ENCODE measurements at regions not wholly inside any gene's neighbourhood (a gene's known extent, or its start where the extent isn't known, plus 50 kb on each side); places are given as distances from the start of the nearest gene placed in this dataset.

- peak; percentile 37 to 40 for DNase-seq (ENCODE audit: low read depth in 2 of 2)
Observed at GRCh38 chr15:77821188-77821958, 188.7 kb upstream of the LINGO1 start.

GRCh38 chr15:77819851-77820728 is 187.4 kb upstream of the LINGO1 start:
- DNase-seq (ENCODE audit: low read depth in 2 of 2), result no peak

- no peak for DNase-seq (ENCODE audit: low read depth in 2 of 2)
Observed at GRCh38 chr15:77819048-77819850, 186.5 kb upstream of the LINGO1 start.

GRCh38 chr15:77818484-77819047 is 185.9 kb upstream of the LINGO1 start:
- DNase-seq (ENCODE audit: low read depth in 2 of 2), result no peak

- DNase-seq (ENCODE audit: low read depth in 2 of 2), result no peak
Observed at GRCh38 chr15:77817434-77817833, 184.7 kb upstream of the LINGO1 start.

GRCh38 chr15:77816983-77817382 is 184.3 kb upstream of the LINGO1 start:
- DNase-seq (ENCODE audit: low read depth in 2 of 2), result no peak

GRCh38 chr15:77815015-77815414 is 182.3 kb upstream of the LINGO1 start:
- no peak for DNase-seq (ENCODE audit: low read depth in 2 of 2)

- DNase-seq (ENCODE audit: low read depth in 2 of 2), result no peak
Observed at GRCh38 chr15:77812664-77813063, 180.0 kb upstream of the LINGO1 start.

- no peak for DNase-seq (ENCODE audit: low read depth in 2 of 2)
Observed at GRCh38 chr15:77811270-77811669, 178.6 kb upstream of the LINGO1 start.

GRCh38 chr15:77810130-77810571 is 177.4 kb upstream of the LINGO1 start:
- no peak for DNase-seq (ENCODE audit: low read depth in 2 of 2)

- DNase-seq (ENCODE audit: low read depth in 2 of 2), result no peak
Observed at GRCh38 chr15:77808581-77809177, 176.0 kb upstream of the LINGO1 start.

GRCh38 chr15:77808075-77808474 is 175.4 kb upstream of the LINGO1 start:
- no peak for DNase-seq (ENCODE audit: low read depth in 2 of 2)

- no peak for DNase-seq (ENCODE audit: low read depth in 2 of 2)
Observed at GRCh38 chr15:77807611-77808010, 174.9 kb upstream of the LINGO1 start.

GRCh38 chr15:77807115-77807514 is 174.4 kb upstream of the LINGO1 start:
- DNase-seq (ENCODE audit: low read depth in 2 of 2), result no peak

GRCh38 chr15:77804210-77804609 is 171.5 kb upstream of the LINGO1 start:
- no peak for DNase-seq (ENCODE audit: low read depth in 2 of 2)

- no peak for DNase-seq (ENCODE audit: low read depth in 2 of 2)
Observed at GRCh38 chr15:77803487-77803886, 170.8 kb upstream of the LINGO1 start.

- DNase-seq (ENCODE audit: low read depth in 2 of 2), result no peak
Observed at GRCh38 chr15:77800305-77800704, 167.6 kb upstream of the LINGO1 start.

GRCh38 chr15:77798847-77799246 is 166.1 kb upstream of the LINGO1 start:
- DNase-seq (ENCODE audit: low read depth in 2 of 2), result no peak

- DNase-seq (ENCODE audit: low read depth in 2 of 2), result no peak
Observed at GRCh38 chr15:77798151-77798835, 165.6 kb upstream of the LINGO1 start.

GRCh38 chr15:77797270-77797669 is 164.6 kb upstream of the LINGO1 start:
- no peak for DNase-seq (ENCODE audit: low read depth in 2 of 2)

All from stimulated activated CD4-positive, alpha-beta T cell treated with anti-CD3 and anti-CD28 coated beads, Interleukin-4, amount 100 ng/mL, for 48 hours (primary cell).